Lower leg skin (tissue), 4 donors: ENCODE measurements at regions not wholly inside any gene's neighbourhood (a gene's known extent, or its start where the extent isn't known, plus 50 kb on each side); places are given as distances from the start of the nearest gene placed in this dataset.

Experiments used
- DNase-seq, 2 donors: peaks; one replicate each; pipeline ENCODE4 v3.0.0-alpha.2; 2019; ENCODE audit warnings: low spot score in 2 of 2
- H3K4me3 ChIP-seq: fragments of 200-600 bp; sonication (generic); 2 replicates; pipeline ENCODE4 v1.5.1; 2017; ENCODE audit warnings: mild to moderate bottlenecking, low read depth; ENCODE audit not compliant: poor library complexity, severe bottlenecking
- POLR2A ChIP-seq, 2 donors: fragments of 450-650 bp; IDR thresholded peaks; one replicate each; pipeline ENCODE4 v1.6.1; 2016 to 2017; ENCODE audit warnings: antibody characterized with exemption in 2 of 2, mild to moderate bottlenecking in 1 of 2, moderate library complexity in 1 of 2
- WGBS, 2 donors: methylation state at CpG; one replicate each; pipeline ENCODE4 v1.1.5; 2018; 5-methylcytosine and 5-hydroxymethylcytosine counted together
- intact Hi-C: fragments of 100-400 bp; cut with DNase I; formaldehyde crosslinking; loops from one replicate; pipeline ENCODE4 v1.15.0; 2023; ENCODE audit warnings: low total_unique reads
- TF ChIP-seq, protein P1 (sequence below), 3 donors: fragments of 450-650 bp; IDR thresholded peaks; one replicate each; pipeline ENCODE4 v1.5.1; 2016; ENCODE audit warnings: antibody characterized with exemption in 3 of 3, mild to moderate bottlenecking in 3 of 3, moderate library complexity in 2 of 3

GRCh38 chr11:70528794-70529580, 130.7 kb downstream of the CTTN start:
- DNase-seq, result no peak
- WGBS, 2 donors, result 90 to 95% methylated on average over 17 to 18 of the region's 18 CpGs
- TF ChIP-seq POLR2A (IDR thresholded peaks at IDR 0.05), result no peak
- TF ChIP-seq, protein P1, sequence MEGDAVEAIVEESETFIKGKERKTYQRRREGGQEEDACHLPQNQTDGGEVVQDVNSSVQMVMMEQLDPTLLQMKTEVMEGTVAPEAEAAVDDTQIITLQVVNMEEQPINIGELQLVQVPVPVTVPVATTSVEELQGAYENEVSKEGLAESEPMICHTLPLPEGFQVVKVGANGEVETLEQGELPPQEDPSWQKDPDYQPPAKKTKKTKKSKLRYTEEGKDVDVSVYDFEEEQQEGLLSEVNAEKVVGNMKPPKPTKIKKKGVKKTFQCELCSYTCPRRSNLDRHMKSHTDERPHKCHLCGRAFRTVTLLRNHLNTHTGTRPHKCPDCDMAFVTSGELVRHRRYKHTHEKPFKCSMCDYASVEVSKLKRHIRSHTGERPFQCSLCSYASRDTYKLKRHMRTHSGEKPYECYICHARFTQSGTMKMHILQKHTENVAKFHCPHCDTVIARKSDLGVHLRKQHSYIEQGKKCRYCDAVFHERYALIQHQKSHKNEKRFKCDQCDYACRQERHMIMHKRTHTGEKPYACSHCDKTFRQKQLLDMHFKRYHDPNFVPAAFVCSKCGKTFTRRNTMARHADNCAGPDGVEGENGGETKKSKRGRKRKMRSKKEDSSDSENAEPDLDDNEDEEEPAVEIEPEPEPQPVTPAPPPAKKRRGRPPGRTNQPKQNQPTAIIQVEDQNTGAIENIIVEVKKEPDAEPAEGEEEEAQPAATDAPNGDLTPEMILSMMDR (IDR thresholded peaks at IDR 0.05), result no peak
- intact Hi-C loops, result no loop called here
- no peak overlapping the region for H3K4me3 ChIP-seq

DNA sequence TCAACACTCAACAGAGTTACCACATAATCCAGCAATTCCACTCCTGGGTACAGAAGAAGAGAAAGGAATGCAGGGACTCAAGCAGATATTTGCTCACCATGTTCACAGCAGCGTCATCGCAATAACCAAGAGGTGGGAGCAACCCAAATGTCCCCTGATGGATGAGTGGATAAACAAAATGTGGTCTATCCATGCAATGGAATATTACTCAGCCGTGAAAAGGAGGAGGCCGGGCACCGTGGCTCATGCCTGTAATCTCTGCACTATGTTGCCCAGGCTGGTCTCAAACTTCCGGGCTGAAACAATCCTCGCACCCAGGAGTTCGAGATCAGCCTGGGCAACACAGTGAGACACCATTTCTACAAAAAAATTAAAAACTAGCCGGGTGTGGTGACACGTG, 131.7 kb downstream of the CTTN start:
- intact Hi-C loops, result no loop called here
- H3K4me3 ChIP-seq, result no peak overlapping the region
- DNase-seq, result no peak
- no peak for TF ChIP-seq POLR2A (IDR thresholded peaks at IDR 0.05)
- TF ChIP-seq, protein P1 (IDR thresholded peaks at IDR 0.05), result no peak
- whole genome bisulfite sequencing, 2 donors, result 80 to 92% methylated on average over 10 of the region's 10 CpGs

GRCh38 chr11:70530629-70531185, 132.4 kb downstream of the CTTN start:
- intact Hi-C loops, result no loop called here
- WGBS, 2 donors, result 91 to 92% methylated on average over 11 of the region's 11 CpGs
- no peak overlapping the region for H3K4me3 ChIP-seq
- no peak for DNase-seq
- TF ChIP-seq, protein P1 (IDR thresholded peaks at IDR 0.05), result no peak
- TF ChIP-seq POLR2A (IDR thresholded peaks at IDR 0.05), result no peak

GRCh38 chr11:70531281-70532065, 133.1 kb downstream of the CTTN start:
- intact Hi-C loops, result no loop called here
- TF ChIP-seq POLR2A (IDR thresholded peaks at IDR 0.05), result no peak
- TF ChIP-seq, protein P1 (IDR thresholded peaks at IDR 0.05), result no peak
- 81 to 83% methylated on average over 18 of the region's 18 CpGs for WGBS, 2 donors
- H3K4me3 ChIP-seq, result no peak overlapping the region
- no peak for DNase-seq

- TF ChIP-seq, protein P1 (IDR thresholded peaks at IDR 0.05), result no peak
- TF ChIP-seq POLR2A (IDR thresholded peaks at IDR 0.05), result no peak
- DNase-seq, result no peak
- 75 to 92% methylated on average over 1 of the region's 1 CpG for WGBS, 2 donors
- H3K4me3 ChIP-seq, result no peak overlapping the region
- intact Hi-C loops, result no loop called here
These were observed 133.7 kb downstream of the CTTN start for GRCh38 chr11:70532066-70532440.
